ENCODE measurements at regions not wholly inside any gene's neighbourhood (a gene's known extent, or its start where the extent isn't known, plus 50 kb on each side); places are given as distances from the start of the nearest gene placed in this dataset.
"Not testable (repeated sequence)": the region's sequence is repeated elsewhere in the genome, so short reads cannot be mapped to it uniquely, and the experiment has no call there.

DNA sequence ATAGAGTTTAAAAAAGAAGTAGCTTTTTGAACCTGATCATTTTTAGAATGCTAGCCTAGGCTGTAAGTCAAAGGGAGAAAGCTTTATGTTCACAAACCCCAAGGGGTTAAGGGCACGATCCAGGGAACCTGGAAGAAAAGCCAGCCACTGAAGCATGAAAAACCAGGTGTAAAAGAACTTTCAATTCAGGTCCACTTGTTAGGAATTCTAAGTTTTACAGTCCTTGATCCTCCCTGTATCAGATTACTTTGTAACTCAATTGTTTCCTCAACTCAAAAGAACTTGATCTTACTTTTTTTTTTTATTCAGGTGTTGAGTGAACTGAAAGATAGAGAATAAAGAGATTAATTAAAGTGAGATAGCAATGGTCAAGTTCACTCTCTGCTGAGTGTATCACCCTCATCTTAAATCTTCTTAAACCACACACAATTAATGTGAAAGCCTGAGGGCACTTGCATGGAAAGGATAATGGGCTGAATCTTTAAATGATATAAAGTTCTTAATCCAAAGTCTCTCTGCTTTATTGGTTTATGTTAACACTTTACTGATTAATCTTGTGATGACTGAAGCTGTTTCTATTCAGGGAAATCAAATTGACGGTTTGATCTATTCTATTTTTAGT, 672.2 kb upstream of the LRRN3 start:
- DNase-seq = no peak

DNA sequence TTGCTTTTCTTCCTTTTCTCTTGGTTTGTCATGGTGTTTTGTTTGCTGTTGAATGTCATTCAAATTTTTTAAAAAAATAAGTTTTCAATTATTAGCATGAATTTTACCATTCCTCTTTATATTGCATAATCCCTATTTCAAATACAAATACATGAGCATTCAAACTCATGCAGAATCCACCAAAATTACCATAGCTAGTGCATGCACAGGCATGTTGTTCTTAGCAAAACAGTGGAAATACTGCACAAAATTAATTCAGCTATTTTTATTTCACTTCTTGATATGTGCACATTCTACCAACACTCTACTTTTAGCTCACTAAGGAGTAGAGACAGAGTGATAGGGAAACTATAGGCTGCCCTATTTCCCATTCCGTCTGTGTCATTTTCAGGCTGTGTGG, 670.1 kb upstream of the LRRN3 start:
- no peak for DNase-seq

DNA sequence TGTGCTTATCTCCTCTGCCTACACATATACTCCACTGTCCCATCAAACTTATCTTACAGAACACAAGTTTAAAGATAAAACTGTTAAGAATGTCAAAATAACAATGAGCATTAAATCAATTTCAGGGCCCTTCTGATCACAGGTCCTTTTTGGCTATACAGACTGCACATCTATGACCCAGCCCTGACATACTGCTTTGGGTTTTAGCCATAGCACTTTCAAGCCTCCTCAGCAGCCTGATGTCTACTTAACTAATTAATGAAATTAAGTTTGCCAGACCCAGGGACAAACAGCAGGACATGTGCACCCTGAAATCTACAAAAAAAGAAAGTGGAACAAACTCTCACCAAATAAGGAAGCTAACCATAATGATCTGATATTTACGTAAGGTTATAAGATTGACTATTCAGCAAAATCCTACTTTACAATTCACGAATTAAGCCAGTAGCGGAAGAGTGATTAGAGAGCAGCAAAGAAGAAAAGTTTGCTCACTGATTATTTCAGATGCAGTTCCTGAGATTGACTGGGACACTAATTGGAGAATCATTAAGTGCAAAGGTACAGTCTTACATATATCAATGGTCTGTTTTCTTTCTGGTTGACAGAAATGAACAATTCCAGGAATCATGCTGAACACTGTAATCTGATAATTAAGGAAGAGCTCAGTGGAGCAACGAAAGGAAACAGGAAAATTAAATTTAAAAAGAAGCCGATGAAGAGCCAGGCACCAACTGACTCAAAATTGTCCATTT, 669.3 kb upstream of the LRRN3 start:
- DNase-seq = no peak

DNA sequence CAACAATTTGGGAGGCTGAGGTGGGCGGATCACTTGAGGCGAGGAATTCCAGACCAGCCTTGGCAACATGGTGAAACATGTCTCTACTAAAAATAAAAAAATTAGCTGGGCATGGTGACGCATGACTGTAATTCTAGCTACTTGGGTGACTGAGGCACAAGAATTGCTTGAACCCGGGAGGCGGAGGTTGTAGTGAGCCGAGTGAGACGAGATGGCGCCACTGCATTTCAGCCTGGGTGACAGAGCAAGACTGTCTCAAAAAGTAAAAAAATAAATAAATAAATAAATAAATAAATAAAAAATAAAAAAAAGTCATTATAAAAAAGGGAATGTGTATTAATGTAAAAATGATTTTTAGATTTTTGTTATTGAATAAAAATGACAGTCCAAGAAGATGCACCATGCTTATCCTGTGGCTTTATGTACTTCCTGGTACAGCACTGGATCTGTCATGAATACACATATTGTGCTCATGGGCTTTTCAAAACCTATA, 658.8 kb upstream of the LRRN3 start:
- DNase-seq = no peak

DNA sequence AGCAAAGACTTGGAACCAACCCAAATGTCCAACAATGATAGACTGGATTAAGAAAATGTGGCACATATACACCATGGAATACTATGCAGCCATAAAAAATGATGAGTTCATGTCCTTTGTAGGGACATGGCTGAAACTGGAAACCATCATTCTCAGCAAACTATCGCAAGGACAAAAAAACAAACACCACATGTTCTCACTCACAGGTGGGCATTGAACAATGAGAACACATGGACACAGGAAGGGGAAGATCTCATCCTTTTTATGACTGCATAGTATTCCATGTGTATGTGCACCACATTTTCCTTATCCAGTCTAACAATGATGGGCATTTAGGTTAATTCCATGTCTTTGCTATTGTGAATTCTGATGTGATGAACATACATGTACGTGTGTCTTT, 652.0 kb upstream of the LRRN3 start:
- not testable (repeated sequence) for DNase-seq

GRCh38 chr7:110442381-110442837, 648.5 kb upstream of the LRRN3 start:
- no peak for DNase-seq

GRCh38 chr7:110446658-110447057, 644.3 kb upstream of the LRRN3 start:
- DNase-seq = no peak

DNA sequence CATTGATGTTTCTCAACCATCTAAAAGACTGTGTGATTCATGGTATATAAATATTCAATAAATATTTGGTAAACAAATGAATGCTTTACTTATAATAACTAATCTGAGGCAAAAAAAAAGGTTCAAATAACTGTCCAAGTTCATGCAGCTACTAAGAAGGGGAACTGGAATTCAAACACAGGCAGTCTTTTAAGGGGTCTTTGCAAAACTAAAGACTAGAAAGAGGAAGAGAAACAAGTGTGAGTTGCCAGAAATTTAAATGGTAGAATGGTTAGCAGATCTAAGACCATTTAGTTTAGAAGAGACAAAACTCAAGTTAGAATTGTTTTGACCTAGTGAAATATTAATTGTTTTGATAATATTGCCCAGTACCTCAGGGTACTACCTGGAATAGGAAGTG, 642.0 kb upstream of the LRRN3 start:
- no peak for DNase-seq

- DNase-seq = no peak
These were observed 636.2 kb upstream of the LRRN3 start for GRCh38 chr7:110454713-110455112.

DNA sequence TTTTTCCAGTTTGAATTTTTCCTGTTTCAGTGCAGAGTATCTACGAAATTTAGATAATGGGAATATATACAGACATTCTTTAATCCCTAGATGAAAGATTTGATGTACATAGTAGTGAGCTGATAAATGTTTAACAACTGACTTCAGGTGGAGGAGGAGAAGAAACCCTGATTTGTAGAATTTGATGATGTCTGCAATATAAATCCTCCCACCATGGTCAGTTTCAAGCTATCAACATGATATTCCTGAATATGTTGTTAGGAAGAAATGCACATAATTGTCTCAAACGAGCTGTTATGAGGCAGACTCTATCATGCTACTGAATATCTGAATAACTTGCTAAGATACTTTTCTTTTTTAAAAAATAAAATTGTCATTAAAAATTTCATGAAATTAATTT, 629.3 kb upstream of the LRRN3 start:
- no peak for DNase-seq

- no peak for DNase-seq
These were observed 620.5 kb upstream of the LRRN3 start for GRCh38 chr7:110470420-110470819.

GRCh38 chr7:110472419-110472818, 618.5 kb upstream of the LRRN3 start:
- not testable (repeated sequence) for DNase-seq

GRCh38 chr7:110480964-110481363, 610.0 kb upstream of the LRRN3 start:
- no peak for DNase-seq

GRCh38 chr7:110483553-110483952, 607.4 kb upstream of the LRRN3 start:
- DNase-seq = no peak

GRCh38 chr7:110484356-110484755, 606.6 kb upstream of the LRRN3 start:
- DNase-seq = no peak

- DNase-seq = no peak
These were observed 604.4 kb upstream of the LRRN3 start for GRCh38 chr7:110486549-110486948.

DNA sequence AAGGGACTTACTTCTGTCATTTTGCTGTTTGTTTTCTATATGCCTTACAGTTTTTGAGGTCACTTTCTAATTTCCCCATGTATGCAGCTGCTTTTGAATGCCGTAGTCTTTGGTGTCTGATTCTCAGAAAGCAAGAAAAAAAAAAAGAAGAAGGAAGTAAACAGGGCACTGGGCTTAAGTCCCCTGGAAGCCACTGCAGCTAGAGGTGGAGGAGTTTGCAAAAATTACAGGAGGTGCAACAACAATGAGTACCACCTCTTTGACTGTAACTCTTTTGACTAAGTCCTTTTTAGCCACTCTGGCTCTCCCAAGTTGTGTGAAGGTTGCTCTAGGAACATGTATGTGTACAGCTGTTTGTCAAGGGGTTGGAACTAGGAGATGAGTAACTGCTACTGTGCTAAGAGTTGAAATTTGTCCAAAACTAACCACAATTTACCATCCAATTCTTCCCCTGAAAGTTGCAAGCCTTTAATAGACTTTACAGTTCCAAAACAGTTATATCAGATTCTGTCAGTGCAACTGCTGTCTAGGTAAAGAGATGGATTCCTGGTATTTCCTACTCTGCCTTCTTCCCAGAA, 588.0 kb upstream of the LRRN3 start:
- DNase-seq = no peak

- DNase-seq = no peak
These were observed 583.6 kb upstream of the LRRN3 start for GRCh38 chr7:110507369-110507768.

- DNase-seq = no peak
These were observed 583.1 kb upstream of the LRRN3 start for GRCh38 chr7:110507832-110508231.

DNA sequence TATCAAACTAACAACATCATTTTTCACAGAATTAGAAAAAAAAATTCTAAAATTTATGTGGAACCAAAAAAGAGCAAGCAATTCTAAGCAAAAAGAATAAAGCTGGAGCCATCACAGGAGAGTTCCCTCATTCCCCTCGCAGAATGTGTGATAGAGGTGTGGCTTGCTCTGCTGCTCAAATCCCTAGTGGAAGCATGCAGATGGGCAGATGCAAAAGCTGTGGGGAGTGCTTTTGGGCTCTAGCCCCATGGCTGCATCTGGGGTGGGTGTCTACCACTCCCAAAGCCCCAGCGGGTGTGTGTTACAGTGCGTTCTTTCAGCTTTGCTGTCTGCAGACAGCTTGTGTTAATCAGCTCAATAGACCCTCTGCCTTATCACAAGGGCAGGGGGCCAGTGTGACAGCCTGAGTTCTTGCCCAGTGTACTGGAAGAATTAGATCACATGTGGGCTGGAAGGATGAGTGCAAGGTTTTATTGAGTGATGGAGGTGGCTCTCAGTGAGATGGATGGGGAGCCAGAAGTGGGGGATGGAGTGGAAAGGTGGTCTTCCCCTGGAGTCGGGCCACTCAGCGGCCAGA, 575.9 kb upstream of the LRRN3 start:
- DNase-seq = not testable (repeated sequence)

DNA sequence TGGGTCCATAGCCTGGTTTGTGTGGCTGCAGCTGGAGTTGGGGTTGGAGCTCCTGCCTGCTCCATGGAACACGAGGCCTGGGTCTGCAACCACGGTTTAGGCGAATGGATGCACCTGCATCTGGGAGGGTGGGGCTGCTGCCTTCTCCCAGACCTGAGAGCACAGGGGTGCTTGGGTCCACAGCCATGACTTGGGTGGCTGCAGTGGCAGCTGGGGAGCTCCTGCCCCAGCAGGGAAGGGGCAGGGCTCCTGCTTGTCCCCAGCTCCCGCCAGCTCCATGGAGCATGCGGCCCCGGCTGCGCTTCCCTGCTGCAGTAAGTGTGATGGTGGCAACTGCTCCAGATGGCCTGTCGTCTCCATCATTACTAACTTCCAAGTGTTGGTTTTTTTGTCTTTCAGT, 571.1 kb upstream of the LRRN3 start:
- no peak for DNase-seq

- no peak for DNase-seq
These were observed 569.5 kb upstream of the LRRN3 start for GRCh38 chr7:110521357-110521911.

DNA sequence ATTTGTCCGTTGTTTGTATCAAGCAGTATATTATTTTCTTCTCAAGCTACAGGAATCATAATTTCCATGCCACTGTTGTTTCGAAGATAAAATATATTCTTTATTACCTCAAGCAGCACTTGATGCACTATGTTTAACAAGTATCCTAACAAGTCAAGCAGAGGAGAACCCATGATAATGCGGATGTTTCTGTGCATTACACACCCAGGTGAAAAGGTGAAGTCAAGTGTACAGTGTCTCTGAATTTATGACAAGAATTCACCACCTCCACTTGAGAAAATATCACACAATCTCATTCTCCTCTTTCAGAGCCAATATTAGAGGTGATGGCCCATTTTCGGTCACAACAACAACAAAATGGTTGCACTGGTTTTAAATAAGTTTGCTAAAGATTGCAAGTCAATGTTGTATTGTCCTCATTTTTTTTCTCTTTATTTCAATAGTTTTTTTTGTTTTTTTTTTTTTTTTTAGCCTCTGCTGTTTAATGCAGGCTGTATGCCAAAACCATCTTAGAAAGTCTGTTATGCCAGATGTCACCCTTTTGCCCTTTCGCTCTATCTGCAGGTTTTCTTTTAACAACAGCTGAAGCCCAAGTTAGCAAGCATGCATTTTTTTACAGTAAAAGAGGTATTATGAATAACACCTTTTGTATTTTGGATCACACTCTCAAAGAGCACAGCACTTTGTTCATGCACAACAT, 568.7 kb upstream of the LRRN3 start:
- no peak for DNase-seq

Measured in activated effector memory CD4-positive, alpha-beta T cell treated with anti-CD3 and anti-CD28 coated beads, Interleukin-2, amount 50 U/mL, for 16 hours (primary cell).